Mesenchymal stem cell (in vitro differentiated cells and primary cell): ENCODE measurements at regions not wholly inside any gene's neighbourhood (a gene's known extent, or its start where the extent isn't known, plus 50 kb on each side); places are given as distances from the start of the nearest gene placed in this dataset.

ENCODE experiments used
- DNase-seq: peaks from one replicate; pipeline ENCODE4 v3.0.0-alpha.2; 2013
- H2AFZ ChIP-seq: one replicate; pipeline ENCODE4 v1.6.1; 2013; ENCODE audit warnings: low read depth, mild to moderate bottlenecking, control low read depth, inconsistent platforms, low read length, moderate library complexity
- H2AK5ac ChIP-seq: 2 replicates; pipeline ENCODE4 v1.6.1; 2013; ENCODE audit warnings: low read length, moderate library complexity, mild to moderate bottlenecking, inconsistent platforms; ENCODE audit not compliant: severe bottlenecking
- H2BK120ac ChIP-seq: one replicate; pipeline ENCODE4 v1.6.1; 2013; ENCODE audit warnings: low read depth, mild to moderate bottlenecking, inconsistent platforms, low read length, moderate library complexity
- H2BK12ac ChIP-seq, 2 experiments: one replicate each; pipeline ENCODE4 v1.6.1; 2013; ENCODE audit warnings: inconsistent platforms in 2 of 2, low read length in 2 of 2, mild to moderate bottlenecking in 2 of 2, moderate library complexity in 2 of 2, control low read depth in 1 of 2
- H2BK15ac ChIP-seq: one replicate; pipeline ENCODE4 v1.6.1; 2013; ENCODE audit warnings: mild to moderate bottlenecking, low read depth, inconsistent platforms; ENCODE audit not compliant: poor library complexity, severe bottlenecking
- H2BK5ac ChIP-seq: 2 replicates; pipeline ENCODE4 v1.6.1; 2013; ENCODE audit warnings: low read depth, mild to moderate bottlenecking, low read length, control low read depth, inconsistent platforms; ENCODE audit not compliant: poor library complexity, severe bottlenecking
- H3K14ac ChIP-seq, 2 experiments: one replicate each; pipeline ENCODE4 v1.6.1; 2013; ENCODE audit warnings: inconsistent platforms in 2 of 2, low read length in 2 of 2, control low read depth in 1 of 2, mild to moderate bottlenecking in 1 of 2, moderate library complexity in 1 of 2
- H3K18ac ChIP-seq, 2 experiments: one replicate each; pipeline ENCODE4 v1.6.1; 2013; ENCODE audit warnings: inconsistent platforms in 2 of 2, low read length in 2 of 2, control low read depth in 1 of 2, low read depth in 1 of 2, mild to moderate bottlenecking in 1 of 2
- H3K23ac ChIP-seq, 2 experiments: one replicate each; pipeline ENCODE4 v1.6.1; 2013; ENCODE audit warnings: inconsistent platforms in 2 of 2, low read length in 2 of 2, mild to moderate bottlenecking in 2 of 2, moderate library complexity in 2 of 2, control low read depth in 1 of 2
- H3K27ac ChIP-seq: 2 replicates; pipeline ENCODE4 v1.5.1; 2013; ENCODE audit warnings: mild to moderate bottlenecking, moderate library complexity, low read length, control low read depth, inconsistent platforms; ENCODE audit not compliant: poor library complexity, severe bottlenecking
- H3K27me3 ChIP-seq, 2 experiments: 2 replicates each; pipeline versions ENCODE4 v1.6.1 to v1.7.0; 2013; ENCODE audit warnings: low read length in 2 of 2, mild to moderate bottlenecking in 2 of 2, moderate library complexity in 2 of 2, control low read depth in 1 of 2, inconsistent platforms in 1 of 2; ENCODE audit not compliant: control insufficient read depth in 1 of 2, insufficient read depth in 1 of 2
- H3K36me3 ChIP-seq, 2 experiments: 2 replicates each; pipeline versions ENCODE4 v1.6.1 to v1.7.0; 2013; ENCODE audit warnings: low read length in 2 of 2, control low read depth in 1 of 2, inconsistent platforms in 1 of 2, low read depth in 1 of 2, mild to moderate bottlenecking in 1 of 2; ENCODE audit not compliant: insufficient read depth in 2 of 2, control insufficient read depth in 1 of 2
- H3K4ac ChIP-seq, 2 experiments: one replicate each; pipeline ENCODE4 v1.6.1; 2013; ENCODE audit warnings: inconsistent platforms in 2 of 2, low read length in 2 of 2, mild to moderate bottlenecking in 2 of 2, moderate library complexity in 2 of 2, control low read depth in 1 of 2, low read depth in 1 of 2
- H3K4me1 ChIP-seq: 2 replicates; pipeline ENCODE4 v1.6.1; 2013; ENCODE audit warnings: low read depth, low read length, control low read depth; ENCODE audit not compliant: control insufficient read depth, insufficient read depth
- H3K4me2 ChIP-seq: 2 replicates; pipeline ENCODE4 v1.6.1; 2013; ENCODE audit warnings: low read length, mild to moderate bottlenecking, inconsistent platforms; ENCODE audit not compliant: poor library complexity, severe bottlenecking
- H3K4me3 ChIP-seq, 2 experiments: 2 replicates each; pipeline versions ENCODE4 v1.5.1 to v1.7.0; 2013; ENCODE audit warnings: low read length in 2 of 2, mild to moderate bottlenecking in 2 of 2, control low read depth in 1 of 2, low read depth in 1 of 2; ENCODE audit not compliant: insufficient read depth in 1 of 2
- H3K79me1 ChIP-seq: replicated peaks from 2 replicates; pipeline ENCODE4 v1.6.1; 2013; ENCODE audit warnings: mild to moderate bottlenecking, control low read depth, low read length, inconsistent platforms; ENCODE audit not compliant: poor library complexity, severe bottlenecking
- H3K9ac ChIP-seq: 2 replicates; pipeline ENCODE4 v1.7.0; 2013; ENCODE audit warnings: mild to moderate bottlenecking, low read length, moderate library complexity
- H3K9me3 ChIP-seq: 2 replicates; pipeline ENCODE4 v1.7.0; 2013; ENCODE audit warnings: mild to moderate bottlenecking, low read length; ENCODE audit not compliant: control insufficient read depth
- H4K8ac ChIP-seq: one replicate; pipeline ENCODE4 v1.6.1; 2013; ENCODE audit warnings: inconsistent platforms, mild to moderate bottlenecking, low read length, moderate library complexity
- H4K91ac ChIP-seq: one replicate; pipeline ENCODE4 v1.6.1; 2013; ENCODE audit warnings: mild to moderate bottlenecking, low read length, inconsistent platforms
- WGBS: methylation state at CpG from one replicate; pipeline ENCODE4 v1.1.7; 2013; ENCODE audit warnings: mixed read lengths; 5-methylcytosine and 5-hydroxymethylcytosine counted together

- Histone ChIP-seq H3K9me3 (peaks cover 10% of the 10 kb centered on the region), H3K79me1 (no peaks in the 10 kb centered on the region), H3K14ac (no peak overlapping the region), H3K18ac (no peak overlapping the region), H3K4ac (no peak overlapping the region), H3K4me3 (no peak overlapping the region), H4K8ac (no peak overlapping the region), H3K9ac (no peak overlapping the region), H2BK5ac (no peak overlapping the region), H2BK120ac (no peak overlapping the region), H3K4me1 (no peaks in the 10 kb centered on the region), H2AFZ (no peak overlapping the region), H3K27ac (no peak overlapping the region), H4K91ac (no peak overlapping the region), H3K27me3 (peaks cover 4 to 14% of the 10 kb centered on the region in 2 experiments), H3K4me2 (no peak overlapping the region), H3K36me3 (no peaks in the 10 kb centered on the region), H3K23ac (no peak overlapping the region), H2BK12ac (no peak overlapping the region), H2BK15ac (no peak overlapping the region), H2AK5ac (no peak overlapping the region)
- no CpG with 5 or more reads among the region's 2 CpGs for WGBS
- DNase-seq: no peak
These were observed 230.8 kb upstream of the CST7 start for GRCh38 chr20:24718277-24718676.

GRCh38 chr20:24718696-24719095 is 230.4 kb upstream of the CST7 start:
- no peak overlapping the region for H2AK5ac ChIP-seq

GRCh38 chr20:24720957-24721356 is 228.1 kb upstream of the CST7 start:
- peaks cover 18 to 33% of the 10 kb centered on the region in 2 experiments for H3K27me3 ChIP-seq
- H3K4me1 ChIP-seq: no peaks in the 10 kb centered on the region
- no peak overlapping the region for H3K4ac ChIP-seq
- H3K14ac ChIP-seq: no peak overlapping the region
- H2BK12ac ChIP-seq: no peak overlapping the region
- no peak for DNase-seq
- 64% methylated on average over 1 of the region's 4 CpGs for WGBS
- H3K4me2 ChIP-seq: no peak overlapping the region
- H3K9me3 ChIP-seq: no peaks in the 10 kb centered on the region
- no peak overlapping the region for H2AFZ ChIP-seq
- H2BK15ac ChIP-seq: no peak overlapping the region
- no peak overlapping the region for H3K27ac ChIP-seq
- no peak overlapping the region for H4K8ac ChIP-seq
- no peak overlapping the region for H3K18ac ChIP-seq
- no peak overlapping the region for H3K9ac ChIP-seq
- H3K23ac ChIP-seq: no peak overlapping the region
- H2BK5ac ChIP-seq: no peak overlapping the region
- no peak overlapping the region for H3K4me3 ChIP-seq
- no peak overlapping the region for H4K91ac ChIP-seq
- H2BK120ac ChIP-seq: no peak overlapping the region
- no peaks in the 10 kb centered on the region for H3K79me1 ChIP-seq
- no peak overlapping the region for H2AK5ac ChIP-seq
- H3K36me3 ChIP-seq: no peaks in the 10 kb centered on the region

More at GRCh38 chr20:24718696-24719095, 230.4 kb upstream of the CST7 start:
- peaks cover 7 to 16% of the 10 kb centered on the region in 2 experiments for H3K27me3 ChIP-seq
- no peak overlapping the region for H3K27ac ChIP-seq
- H3K14ac ChIP-seq: no peak overlapping the region
- no peak overlapping the region for H2AFZ ChIP-seq
- WGBS: 65% methylated on average over 1 of the region's 1 CpG
- no peak overlapping the region for H3K4ac ChIP-seq
- no peak overlapping the region for H2BK120ac ChIP-seq
- peaks cover 8% of the 10 kb centered on the region for H3K9me3 ChIP-seq
- no peaks in the 10 kb centered on the region for H3K4me1 ChIP-seq
- no peak overlapping the region for H4K91ac ChIP-seq
- H3K36me3 ChIP-seq: no peaks in the 10 kb centered on the region
- H3K18ac ChIP-seq: no peak overlapping the region
- no peak overlapping the region for H3K4me2 ChIP-seq
- DNase-seq: no peak
- H2BK15ac ChIP-seq: no peak overlapping the region
- H2BK5ac ChIP-seq: no peak overlapping the region
- no peak overlapping the region for H2BK12ac ChIP-seq
- H3K4me3 ChIP-seq: no peak overlapping the region
- H3K79me1 ChIP-seq: no peaks in the 10 kb centered on the region
- no peak overlapping the region for H4K8ac ChIP-seq
- no peak overlapping the region for H3K23ac ChIP-seq
- H3K9ac ChIP-seq: no peak overlapping the region

- Histone ChIP-seq H2AK5ac (no peak overlapping the region), H3K27ac (no peak overlapping the region), H2AFZ (no peak overlapping the region), H4K91ac (no peak overlapping the region), H2BK120ac (no peak overlapping the region), H3K36me3 (no peaks in the 10 kb centered on the region), H3K9ac (no peak overlapping the region), H4K8ac (no peak overlapping the region), H3K4ac (no peak overlapping the region), H3K4me2 (no peak overlapping the region), H3K9me3 (no peaks in the 10 kb centered on the region), H2BK15ac (no peak overlapping the region), H3K4me1 (no peaks in the 10 kb centered on the region), H2BK12ac (no peak overlapping the region), H3K18ac (no peak overlapping the region), H3K4me3 (no peak overlapping the region), H3K79me1 (no peaks in the 10 kb centered on the region), H3K27me3 (peaks cover 18 to 33% of the 10 kb centered on the region in 2 experiments), H3K14ac (no peak overlapping the region), H3K23ac (no peak overlapping the region), H2BK5ac (no peak overlapping the region)
- WGBS: 85% methylated on average over 1 of the region's 2 CpGs
- no peak for DNase-seq
These were observed 227.0 kb upstream of the CST7 start for GRCh38 chr20:24721891-24722568.
